ENCODE measurements at regions not wholly inside any gene's neighbourhood (a gene's known extent, or its start where the extent isn't known, plus 50 kb on each side); places are given as distances from the start of the nearest gene placed in this dataset.

DNA sequence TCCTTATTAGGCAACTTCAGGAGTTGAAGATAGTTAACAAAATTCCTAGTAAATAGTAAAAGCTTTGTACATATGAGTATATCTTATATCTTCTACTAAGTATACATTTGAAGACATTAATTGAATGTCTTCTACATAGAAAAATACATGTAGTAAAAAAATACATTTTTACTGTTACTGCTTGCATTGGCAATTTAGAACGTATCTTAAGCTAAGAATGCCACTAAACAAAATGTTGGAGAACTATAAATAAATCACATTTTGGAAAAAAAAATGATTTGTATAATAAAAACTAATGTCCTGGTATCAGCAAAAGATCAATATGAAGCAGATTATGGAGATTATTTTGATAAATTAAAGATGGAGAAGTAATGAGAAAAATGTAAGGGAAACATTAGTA lies 434.2 kb upstream of the SLC8A1 start:
- DNase-seq (ENCODE audit: low read depth) = no peak
- TF ChIP-seq, protein P1, sequence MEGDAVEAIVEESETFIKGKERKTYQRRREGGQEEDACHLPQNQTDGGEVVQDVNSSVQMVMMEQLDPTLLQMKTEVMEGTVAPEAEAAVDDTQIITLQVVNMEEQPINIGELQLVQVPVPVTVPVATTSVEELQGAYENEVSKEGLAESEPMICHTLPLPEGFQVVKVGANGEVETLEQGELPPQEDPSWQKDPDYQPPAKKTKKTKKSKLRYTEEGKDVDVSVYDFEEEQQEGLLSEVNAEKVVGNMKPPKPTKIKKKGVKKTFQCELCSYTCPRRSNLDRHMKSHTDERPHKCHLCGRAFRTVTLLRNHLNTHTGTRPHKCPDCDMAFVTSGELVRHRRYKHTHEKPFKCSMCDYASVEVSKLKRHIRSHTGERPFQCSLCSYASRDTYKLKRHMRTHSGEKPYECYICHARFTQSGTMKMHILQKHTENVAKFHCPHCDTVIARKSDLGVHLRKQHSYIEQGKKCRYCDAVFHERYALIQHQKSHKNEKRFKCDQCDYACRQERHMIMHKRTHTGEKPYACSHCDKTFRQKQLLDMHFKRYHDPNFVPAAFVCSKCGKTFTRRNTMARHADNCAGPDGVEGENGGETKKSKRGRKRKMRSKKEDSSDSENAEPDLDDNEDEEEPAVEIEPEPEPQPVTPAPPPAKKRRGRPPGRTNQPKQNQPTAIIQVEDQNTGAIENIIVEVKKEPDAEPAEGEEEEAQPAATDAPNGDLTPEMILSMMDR (IDR thresholded peaks at IDR 0.05; ENCODE audit: insufficient read depth, low read depth, low read length) = no peak
- H3K4me3 ChIP-seq (ENCODE audit: low read depth, low read length) = no peak overlapping the region

DNA sequence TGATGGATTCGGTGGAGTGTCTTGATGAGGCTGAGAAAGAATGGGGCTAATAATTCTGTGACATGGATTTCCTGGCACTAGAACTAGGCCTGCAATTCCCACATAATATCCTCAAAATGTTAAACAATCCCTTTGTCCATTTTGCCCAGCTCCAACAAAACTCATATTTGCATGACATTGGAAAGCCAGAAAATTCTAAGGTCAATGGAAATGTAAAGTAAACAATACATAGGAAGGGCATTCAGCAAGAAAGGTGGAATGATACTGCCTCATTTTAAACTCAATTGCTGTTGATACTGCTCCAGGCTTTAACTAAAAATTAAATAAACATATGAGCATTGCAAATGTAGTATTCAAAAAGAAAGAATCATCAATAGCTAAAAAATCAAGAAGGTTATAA lies 434.8 kb upstream of the SLC8A1 start:
- no peak overlapping the region for H3K4me3 ChIP-seq (ENCODE audit: low read depth, low read length)
- DNase-seq (ENCODE audit: low read depth) = no peak
- TF ChIP-seq, protein P1 (IDR thresholded peaks at IDR 0.05; ENCODE audit: insufficient read depth, low read depth, low read length) = no peak

DNA sequence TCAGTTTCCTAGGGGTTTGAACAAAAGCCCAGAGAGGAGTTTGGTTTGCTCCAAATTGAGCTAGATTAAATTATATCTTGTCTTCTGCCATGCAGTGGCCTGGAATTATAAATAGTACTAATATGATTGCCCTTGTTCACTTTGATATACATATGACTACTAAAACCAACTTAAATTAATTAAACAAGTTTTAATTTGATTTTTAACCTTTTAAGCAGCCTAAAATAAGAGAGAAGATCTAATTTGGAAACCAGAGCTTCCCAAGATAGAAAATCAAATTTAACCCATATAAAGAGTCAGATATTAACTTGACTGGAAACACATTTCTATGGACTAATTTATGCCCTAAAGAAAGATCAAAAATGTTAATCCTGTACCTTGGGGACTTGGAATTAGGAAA lies 444.5 kb upstream of the SLC8A1 start:
- H3K4me3 ChIP-seq (ENCODE audit: low read depth, low read length) = no peak overlapping the region
- TF ChIP-seq, protein P1 (IDR thresholded peaks at IDR 0.05; ENCODE audit: insufficient read depth, low read depth, low read length) = no peak
- DNase-seq (ENCODE audit: low read depth) = no peak

- TF ChIP-seq, protein P1 (IDR thresholded peaks at IDR 0.05; ENCODE audit: insufficient read depth, low read depth, low read length) = no peak
- no peak for DNase-seq (ENCODE audit: low read depth)
- no peak overlapping the region for H3K4me3 ChIP-seq (ENCODE audit: low read depth, low read length)
Observed at GRCh38 chr2:40914666-40915065, 462.8 kb upstream of the SLC8A1 start.

DNA sequence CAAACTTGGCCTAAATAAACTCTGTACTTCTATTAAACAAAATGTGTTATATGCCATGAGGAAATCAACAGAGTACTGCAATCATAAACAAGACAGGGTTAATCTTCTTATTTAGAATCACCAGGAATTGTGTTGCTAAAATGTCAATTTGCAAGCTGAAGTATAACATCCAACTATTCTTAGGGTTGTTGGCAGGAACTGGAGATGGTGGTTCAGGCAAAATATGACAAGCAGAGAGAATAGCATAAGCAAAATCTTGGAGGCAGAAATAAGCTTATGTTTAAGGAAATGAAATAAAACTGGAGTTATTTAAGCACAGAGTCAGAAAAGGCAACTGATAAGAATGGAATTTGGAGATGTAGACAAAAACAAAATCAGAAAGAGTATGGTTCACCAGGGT lies 463.8 kb upstream of the SLC8A1 start:
- no peak overlapping the region for H3K4me3 ChIP-seq (ENCODE audit: low read depth, low read length)
- DNase-seq (ENCODE audit: low read depth) = no peak
- TF ChIP-seq, protein P1 (IDR thresholded peaks at IDR 0.05; ENCODE audit: insufficient read depth, low read depth, low read length) = no peak

GRCh38 chr2:40935349-40935748 lies 483.5 kb upstream of the SLC8A1 start:
- DNase-seq (ENCODE audit: low read depth) = no peak
- TF ChIP-seq, protein P1 (IDR thresholded peaks at IDR 0.05; ENCODE audit: insufficient read depth, low read depth, low read length) = no peak
- no peak overlapping the region for H3K4me3 ChIP-seq (ENCODE audit: low read depth, low read length)

- DNase-seq (ENCODE audit: low read depth) = no peak
- H3K4me3 ChIP-seq (ENCODE audit: low read depth, low read length) = no peak overlapping the region
- TF ChIP-seq, protein P1 (IDR thresholded peaks at IDR 0.05; ENCODE audit: insufficient read depth, low read depth, low read length) = no peak
Observed at GRCh38 chr2:40937284-40937683, 485.4 kb upstream of the SLC8A1 start.

All from fibroblast of villous mesenchyme (primary cell).